ENCODE measurements at regions not wholly inside any gene's neighbourhood (a gene's known extent, or its start where the extent isn't known, plus 50 kb on each side); places are given as distances from the start of the nearest gene placed in this dataset.

- TF ChIP-seq CTCF (IDR thresholded peaks at IDR 0.05; ENCODE audit: insufficient read depth, low read depth, low read length) (no peak), EZH2 (IDR thresholded peaks at IDR 0.05; ENCODE audit: insufficient read depth, low read length) (no peak)
Measured at GRCh38 chr7:155887174-155887525, 74.9 kb upstream of the SHH start.
